ENCODE measurements at regions not wholly inside any gene's neighbourhood (a gene's known extent, or its start where the extent isn't known, plus 50 kb on each side); places are given as distances from the start of the nearest gene placed in this dataset.

GRCh38 chr13:87827479-87827878 is 156.3 kb downstream of the SLITRK5 start:
- no peaks in the 10 kb centered on the region for H3K36me3 ChIP-seq
- 78% methylated on average over 3 of the region's 4 CpGs for WGBS (ENCODE audit: insufficient coverage, low coverage, low lambda C conversion rate, missing lambda C conversion rate)

DNA sequence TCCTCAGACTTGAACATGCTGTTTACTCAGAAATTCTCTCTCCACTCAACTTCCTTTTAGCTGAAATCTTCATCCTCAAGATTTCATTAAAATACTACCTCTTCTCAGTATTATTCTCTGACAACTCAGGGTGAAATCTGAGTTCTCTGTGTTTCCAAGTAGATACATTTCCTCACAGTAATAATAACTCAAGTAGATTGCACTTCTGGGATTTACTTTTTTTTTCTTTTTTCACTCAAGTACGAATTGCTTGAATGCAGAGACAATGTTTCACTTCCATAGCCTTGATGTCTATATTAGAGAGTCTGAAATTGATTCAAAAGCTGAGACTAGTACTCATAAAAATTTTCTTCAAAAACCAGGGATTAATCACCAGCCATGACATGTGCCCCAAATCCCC is 166.4 kb downstream of the SLITRK5 start:
- H3K36me3 ChIP-seq, result no peaks in the 10 kb centered on the region
- ATAC-seq (no peak), DNase-seq (no peak)
- 15% methylated on average over 1 of the region's 1 CpG for WGBS (ENCODE audit: insufficient coverage, low coverage, low lambda C conversion rate, missing lambda C conversion rate)
- H3K4me1 ChIP-seq, result no peaks in the 10 kb centered on the region
- TF ChIP-seq CTCF (IDR thresholded peaks at IDR 0.05), result no peak
- no peak for TF ChIP-seq POLR2A (IDR thresholded peaks at IDR 0.05)
- H3K9me3 ChIP-seq, result no peaks in the 10 kb centered on the region
- H3K27ac ChIP-seq, result no peak overlapping the region
- no peaks in the 10 kb centered on the region for H3K27me3 ChIP-seq
- intact Hi-C loops (cut with DNase I), result no loop called here
- no peak overlapping the region for H3K4me3 ChIP-seq

More at GRCh38 chr13:87827479-87827878, 156.3 kb downstream of the SLITRK5 start:
- ATAC-seq, result no peak
- intact Hi-C loops (cut with DNase I), result no loop called here
- Histone ChIP-seq H3K27me3 (no peaks in the 10 kb centered on the region), H3K4me3 (no peak overlapping the region), H3K4me1 (no peaks in the 10 kb centered on the region), H3K27ac (no peak overlapping the region), H3K9me3 (no peaks in the 10 kb centered on the region)
- no peak for DNase-seq
- no peak for TF ChIP-seq POLR2A (IDR thresholded peaks at IDR 0.05)
- no peak for TF ChIP-seq CTCF (IDR thresholded peaks at IDR 0.05)

DNA sequence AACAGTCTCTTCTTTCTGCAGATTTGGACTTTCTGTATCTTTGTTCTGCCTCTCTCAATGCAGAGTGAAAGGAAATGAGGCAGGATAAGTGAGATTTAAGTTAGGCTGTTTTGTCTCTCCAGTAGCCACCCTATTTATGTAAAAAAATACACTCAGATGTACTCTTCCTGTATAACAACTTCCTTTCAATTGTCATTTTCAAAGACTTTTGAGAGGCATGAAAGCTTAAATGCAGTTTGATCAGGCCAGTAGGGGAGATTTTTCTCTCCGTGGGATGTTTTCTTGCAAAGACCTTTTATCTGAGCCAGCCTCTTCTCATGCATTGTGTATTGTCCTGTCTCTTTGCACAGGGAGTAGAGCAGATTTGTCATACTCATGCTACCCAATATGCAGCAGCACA is 166.8 kb downstream of the SLITRK5 start:
- no peak overlapping the region for H3K27ac ChIP-seq
- intact Hi-C loops (cut with DNase I), result no loop called here
- no peak overlapping the region for H3K4me3 ChIP-seq
- H3K27me3 ChIP-seq, result no peaks in the 10 kb centered on the region
- WGBS (ENCODE audit: insufficient coverage, low coverage, low lambda C conversion rate, missing lambda C conversion rate), result 8% methylated on average over 1 of the region's 1 CpG
- H3K4me1 ChIP-seq, result no peaks in the 10 kb centered on the region
- no peaks in the 10 kb centered on the region for H3K36me3 ChIP-seq
- no peak for TF ChIP-seq CTCF (IDR thresholded peaks at IDR 0.05)
- no peak for TF ChIP-seq POLR2A (IDR thresholded peaks at IDR 0.05)
- ATAC-seq, result no peak
- H3K9me3 ChIP-seq, result no peaks in the 10 kb centered on the region
- no peak for DNase-seq

DNA sequence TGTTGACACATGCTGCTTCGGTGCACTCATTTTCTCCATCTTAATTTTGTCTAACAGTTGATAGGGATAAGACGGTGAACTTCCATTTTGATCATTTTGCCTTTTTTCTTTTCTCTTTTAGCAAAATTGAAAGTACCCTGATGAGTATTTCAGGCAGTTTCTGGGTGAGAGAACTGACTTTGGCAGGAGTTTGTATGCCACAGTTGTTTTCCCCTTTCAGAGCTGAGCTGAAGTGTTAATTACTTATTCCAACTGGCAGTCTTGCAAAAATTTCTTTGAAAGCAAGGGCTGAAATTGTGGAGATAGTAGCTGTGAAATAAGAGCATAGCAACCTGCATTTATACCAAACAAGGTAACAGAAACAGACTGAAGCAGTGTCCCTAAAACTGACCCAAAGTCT is 180.2 kb downstream of the SLITRK5 start:
- no peaks in the 10 kb centered on the region for H3K27me3 ChIP-seq
- H3K27ac ChIP-seq, result no peak overlapping the region
- no peaks in the 10 kb centered on the region for H3K36me3 ChIP-seq
- intact Hi-C loops (cut with DNase I), result no loop called here
- ATAC-seq (no peak), DNase-seq (no peak)
- no peak overlapping the region for H3K4me3 ChIP-seq
- H3K9me3 ChIP-seq, result no peaks in the 10 kb centered on the region
- 73% methylated on average over 2 of the region's 2 CpGs for WGBS (ENCODE audit: insufficient coverage, low coverage, low lambda C conversion rate, missing lambda C conversion rate)
- H3K4me1 ChIP-seq, result no peaks in the 10 kb centered on the region
- TF ChIP-seq CTCF (IDR thresholded peaks at IDR 0.05) (no peak), POLR2A (IDR thresholded peaks at IDR 0.05) (no peak)

- intact Hi-C loops (cut with DNase I), result no loop called here
- DNase-seq, result no peak
- no peaks in the 10 kb centered on the region for H3K9me3 ChIP-seq
- no peak for TF ChIP-seq CTCF (IDR thresholded peaks at IDR 0.05)
- TF ChIP-seq POLR2A (IDR thresholded peaks at IDR 0.05), result no peak
- no peaks in the 10 kb centered on the region for H3K27me3 ChIP-seq
- H3K27ac ChIP-seq, result no peak overlapping the region
- no peaks in the 10 kb centered on the region for H3K36me3 ChIP-seq
- WGBS (ENCODE audit: insufficient coverage, low coverage, low lambda C conversion rate, missing lambda C conversion rate), result 17% methylated on average over 2 of the region's 2 CpGs
- H3K4me1 ChIP-seq, result no peaks in the 10 kb centered on the region
- H3K4me3 ChIP-seq, result no peak overlapping the region
- no peak for ATAC-seq
Observed at GRCh38 chr13:87855553-87855952, 184.4 kb downstream of the SLITRK5 start.
